Right lobe of liver (tissue), 6 donors: ENCODE measurements at regions not wholly inside any gene's neighbourhood (a gene's known extent, or its start where the extent isn't known, plus 50 kb on each side); places are given as distances from the start of the nearest gene placed in this dataset.

ENCODE experiments used
- ATAC-seq, 4 donors: fragments of 200-7000 bp; cut with Tn5 transposase; one replicate each; pipeline ENCODE4 v1.9.1; 2020; ENCODE audit warnings: mild to moderate bottlenecking in 4 of 4, moderate library complexity in 4 of 4
- DNase-seq, 3 donors: peaks; one replicate each; pipeline ENCODE4 v3.0.0-alpha.2; 2020
- H3K27ac ChIP-seq, 3 donors: fragments of 200-600 bp; one replicate each; pipeline ENCODE4 v1.8.0; 2022
- H3K27me3 ChIP-seq, 2 donors: fragments of 200-600 bp; one replicate each; pipeline ENCODE4 v1.8.0; 2022
- H3K36me3 ChIP-seq, 4 donors: fragments of 200-600 bp; sonication (generic) in 1 of 4; one replicate each; pipeline versions ENCODE4 v1.5.1 to v1.8.0; 2017 to 2022; ENCODE audit warnings: control low read depth in 1 of 4
- H3K4me1 ChIP-seq, 4 donors: fragments of 200-600 bp; sonication (generic) in 1 of 4; one replicate each; pipeline versions ENCODE4 v1.5.1 to v1.8.0; 2017 to 2022; ENCODE audit warnings: control low read depth in 1 of 4
- H3K4me3 ChIP-seq, 3 donors: fragments of 200-600 bp; one replicate each; pipeline ENCODE4 v1.8.0; 2022
- H3K9me3 ChIP-seq, 4 donors: fragments of 200-600 bp; sonication (generic) in 1 of 4; one replicate each; pipeline versions ENCODE4 v1.5.1 to v1.8.0; 2017 to 2022; ENCODE audit warnings: control low read depth in 1 of 4
- POLR2A ChIP-seq: fragments of 450-650 bp; IDR thresholded peaks from one replicate; pipeline ENCODE4 v1.6.1; 2017; ENCODE audit warnings: antibody characterized with exemption, mild to moderate bottlenecking
- WGBS: methylation state at CpG from one replicate; pipeline ENCODE4 v1.1.6; 2018; ENCODE audit warnings: low coverage, low lambda C conversion rate; ENCODE audit not compliant: insufficient coverage; ENCODE audit errors: missing lambda C conversion rate; 5-methylcytosine and 5-hydroxymethylcytosine counted together
- intact Hi-C, 2 donors: fragments of 100-400 bp; cut with DNase I; formaldehyde crosslinking; loops; one replicate each; pipeline versions ENCODE4 v1.11.2 to v1.14.1; 2022
- TF ChIP-seq, protein P1 (sequence below), 4 donors: fragments of 200-600 bp in 3 of 4; fragments of 450-650 bp in 1 of 4; IDR thresholded peaks; one replicate each; pipeline versions ENCODE4 v1.5.1 to v1.8.0; 2016 to 2022; ENCODE audit warnings: antibody characterized with exemption in 4 of 4, mild to moderate bottlenecking in 2 of 4
- donor health status: DM: no; HTN: yes; CAD: no.
- donor health status: DM: no; HTN: no; CAD: no.
- donor health status: DM: no; HTN: no; CAD: no.
- donor health status: DM: no; HTN: yes; CAD: no.
- donor health status: DM: no; HTN: yes; CAD: no.

DNA sequence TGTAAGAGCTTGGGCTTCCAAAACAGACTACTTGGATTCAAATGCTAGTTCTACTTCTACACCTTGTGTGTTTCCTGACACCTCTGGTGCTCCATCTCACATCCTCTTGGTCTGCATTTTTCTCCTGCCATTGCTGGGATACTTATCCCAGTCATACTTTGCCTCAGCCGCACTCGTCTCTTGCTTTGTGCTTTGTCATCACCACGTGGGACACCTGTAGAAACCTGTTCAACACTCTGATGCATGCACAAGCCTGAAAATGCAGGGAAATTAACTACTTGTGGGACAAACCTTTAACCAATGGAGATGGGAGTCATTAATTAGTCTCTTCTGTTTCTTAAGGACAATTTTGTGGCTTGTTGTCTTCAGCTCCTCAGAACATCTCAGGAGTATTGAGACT, 94.2 kb upstream of the PHYHIPL start:
- H3K9me3 ChIP-seq: no peaks in the 10 kb centered on the region
- peaks cover 0 to 29% (median 11%) of the 10 kb centered on the region in 4 donors for H3K4me1 ChIP-seq
- H3K36me3 ChIP-seq: no peaks in the 10 kb centered on the region
- TF ChIP-seq POLR2A: no peak
- TF ChIP-seq, protein P1, sequence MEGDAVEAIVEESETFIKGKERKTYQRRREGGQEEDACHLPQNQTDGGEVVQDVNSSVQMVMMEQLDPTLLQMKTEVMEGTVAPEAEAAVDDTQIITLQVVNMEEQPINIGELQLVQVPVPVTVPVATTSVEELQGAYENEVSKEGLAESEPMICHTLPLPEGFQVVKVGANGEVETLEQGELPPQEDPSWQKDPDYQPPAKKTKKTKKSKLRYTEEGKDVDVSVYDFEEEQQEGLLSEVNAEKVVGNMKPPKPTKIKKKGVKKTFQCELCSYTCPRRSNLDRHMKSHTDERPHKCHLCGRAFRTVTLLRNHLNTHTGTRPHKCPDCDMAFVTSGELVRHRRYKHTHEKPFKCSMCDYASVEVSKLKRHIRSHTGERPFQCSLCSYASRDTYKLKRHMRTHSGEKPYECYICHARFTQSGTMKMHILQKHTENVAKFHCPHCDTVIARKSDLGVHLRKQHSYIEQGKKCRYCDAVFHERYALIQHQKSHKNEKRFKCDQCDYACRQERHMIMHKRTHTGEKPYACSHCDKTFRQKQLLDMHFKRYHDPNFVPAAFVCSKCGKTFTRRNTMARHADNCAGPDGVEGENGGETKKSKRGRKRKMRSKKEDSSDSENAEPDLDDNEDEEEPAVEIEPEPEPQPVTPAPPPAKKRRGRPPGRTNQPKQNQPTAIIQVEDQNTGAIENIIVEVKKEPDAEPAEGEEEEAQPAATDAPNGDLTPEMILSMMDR (IDR thresholded peaks at IDR 0.05): no peak
- intact Hi-C loops: no loop called here
- H3K4me3 ChIP-seq: no peak overlapping the region
- WGBS: 79% methylated on average over 3 of the region's 3 CpGs
- no peaks in the 10 kb centered on the region for H3K27me3 ChIP-seq
- H3K27ac ChIP-seq: no peak overlapping the region
- DNase-seq (no peak), ATAC-seq (no peak)

DNA sequence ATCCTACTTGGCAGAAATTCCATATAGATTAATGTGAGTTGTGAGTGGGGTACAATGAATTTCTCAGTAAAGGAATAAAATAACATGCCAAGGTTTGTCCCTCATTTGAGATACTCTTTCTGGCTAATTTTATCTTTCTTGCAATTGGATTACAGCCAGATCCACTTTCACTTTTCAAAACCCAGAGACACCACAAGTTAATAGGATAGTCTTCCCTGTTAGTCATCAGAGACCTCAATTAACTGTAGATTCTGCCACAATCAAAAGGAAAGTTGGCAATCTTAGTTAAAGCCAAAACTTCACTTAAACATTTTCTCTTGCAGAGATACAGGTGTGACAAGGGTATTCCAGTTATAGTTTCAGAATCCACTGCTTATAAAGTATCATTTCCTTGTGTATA, 91.4 kb upstream of the PHYHIPL start:
- DNase-seq: no peak
- intact Hi-C loops: no loop called here
- Histone ChIP-seq H3K4me3 (no peak overlapping the region), H3K27ac (no peak overlapping the region), H3K36me3 (no peaks in the 10 kb centered on the region), H3K27me3 (no peaks in the 10 kb centered on the region), H3K4me1 (peaks cover 0 to 4% (median under 1%) of the 10 kb centered on the region in 4 donors), H3K9me3 (no peaks in the 10 kb centered on the region)
- TF ChIP-seq POLR2A: no peak
- TF ChIP-seq, protein P1 (IDR thresholded peaks at IDR 0.05): no peak
- ATAC-seq: no peak

DNA sequence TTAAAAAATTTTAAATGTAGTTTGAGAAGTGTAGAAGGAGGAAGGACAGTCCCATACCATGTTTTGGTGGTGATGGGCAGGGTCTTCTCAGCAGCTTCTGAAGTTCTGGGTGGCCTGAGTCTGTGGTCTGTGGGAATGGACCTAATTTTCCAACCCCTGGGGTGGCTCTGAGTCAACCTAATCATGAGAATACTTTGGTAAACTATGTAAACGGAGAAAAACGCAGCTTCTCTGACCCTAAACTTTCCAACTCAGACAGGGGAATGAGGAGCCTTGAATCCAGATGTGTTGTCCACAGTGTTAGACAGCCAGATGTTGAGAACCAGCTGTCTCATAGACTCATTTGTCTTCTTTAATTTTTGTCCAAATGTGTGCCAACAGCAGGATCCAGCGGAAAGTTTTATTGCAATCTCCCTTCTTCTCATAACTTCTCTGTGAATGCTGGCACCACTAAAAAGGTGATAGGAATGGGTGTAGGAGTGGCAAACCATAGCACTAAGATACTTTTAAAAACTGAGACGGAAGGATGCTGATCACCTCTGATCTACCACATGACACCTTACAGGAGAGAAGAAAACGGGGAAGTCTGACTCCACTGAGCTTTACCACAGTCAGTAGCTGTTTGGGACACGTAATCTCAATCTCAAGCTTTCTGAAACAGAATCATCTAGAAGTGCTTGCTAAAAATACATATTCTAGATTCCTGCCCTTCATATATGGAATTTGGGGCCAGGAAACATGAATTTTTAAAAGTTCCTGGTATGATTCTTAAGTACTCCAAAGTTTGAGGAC, 90.5 kb upstream of the PHYHIPL start:
- TF ChIP-seq, protein P1 (IDR thresholded peaks at IDR 0.05): no peak
- no peak for TF ChIP-seq POLR2A
- H3K27ac ChIP-seq: no peak overlapping the region
- H3K4me3 ChIP-seq: no peak overlapping the region
- no peaks in the 10 kb centered on the region for H3K27me3 ChIP-seq
- intact Hi-C loops: no loop called here
- no peak for ATAC-seq
- H3K36me3 ChIP-seq: no peaks in the 10 kb centered on the region
- H3K4me1 ChIP-seq: no peaks in the 10 kb centered on the region
- WGBS: 76% methylated on average over 6 of the region's 6 CpGs
- DNase-seq: no peak
- H3K9me3 ChIP-seq: no peaks in the 10 kb centered on the region

DNA sequence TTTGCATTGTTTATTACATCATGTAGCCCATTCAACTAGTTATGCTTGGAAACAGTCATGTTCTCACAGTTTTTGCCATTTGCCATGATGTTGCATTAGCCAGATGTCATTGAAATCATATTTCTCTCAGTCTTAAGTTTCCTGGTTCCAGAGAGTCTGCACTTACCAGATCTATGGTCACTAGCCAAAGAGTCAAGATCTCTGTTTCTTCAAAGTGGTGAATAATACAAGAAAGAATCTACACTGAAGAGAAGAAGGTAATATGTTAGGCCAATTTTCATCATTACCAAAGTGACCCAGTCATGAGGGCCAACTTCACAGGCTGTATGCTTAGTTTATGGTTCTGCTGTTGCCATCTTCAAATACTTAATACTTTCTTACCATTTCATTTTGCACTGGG, 89.0 kb upstream of the PHYHIPL start:
- Histone ChIP-seq H3K36me3 (no peaks in the 10 kb centered on the region), H3K4me1 (peaks cover 0 to 3% (median 0%) of the 10 kb centered on the region in 4 donors), H3K4me3 (no peak overlapping the region), H3K27me3 (no peaks in the 10 kb centered on the region), H3K27ac (no peak overlapping the region), H3K9me3 (no peaks in the 10 kb centered on the region)
- TF ChIP-seq, protein P1 (IDR thresholded peaks at IDR 0.05): no peak
- no peak for TF ChIP-seq POLR2A
- ATAC-seq (no peak), DNase-seq (no peak)
- intact Hi-C loops: no loop called here
